Epithelial cell of prostate (primary cell): ENCODE measurements at regions not wholly inside any gene's neighbourhood (a gene's known extent, or its start where the extent isn't known, plus 50 kb on each side); places are given as distances from the start of the nearest gene placed in this dataset.

Experiments
- DNase-seq: peaks from one replicate; pipeline ENCODE4 v3.0.0-alpha.2; 2011; ENCODE audit warnings: low read depth, low spot score
- H3K27ac ChIP-seq: fragments of 450-650 bp; 2 replicates; pipeline ENCODE4 v1.5.1; 2017; ENCODE audit warnings: mild to moderate bottlenecking

- no peak for DNase-seq
- H3K27ac ChIP-seq: no peak overlapping the region
Measured at GRCh38 chr3:75983609-75984290, 198.4 kb upstream of the ZNF717 start.

- no peak overlapping the region for H3K27ac ChIP-seq
Measured at GRCh38 chr3:75985432-75985831, 200.1 kb upstream of the ZNF717 start.

GRCh38 chr3:76010252-76010651, 224.9 kb upstream of the ZNF717 start:
- DNase-seq: no peak
- no peak overlapping the region for H3K27ac ChIP-seq

More at GRCh38 chr3:75985432-75985831, 200.1 kb upstream of the ZNF717 start:
- DNase-seq: no peak

GRCh38 chr3:76011121-76011520, 225.8 kb upstream of the ZNF717 start:
- no peak for DNase-seq

GRCh38 chr3:76015496-76015895, 230.1 kb upstream of the ZNF717 start:
- DNase-seq: no peak

More at GRCh38 chr3:76011121-76011520, 225.8 kb upstream of the ZNF717 start:
- H3K27ac ChIP-seq: no peak overlapping the region

GRCh38 chr3:76016111-76016510, 230.8 kb upstream of the ZNF717 start:
- DNase-seq: no peak
- no peak overlapping the region for H3K27ac ChIP-seq

More at GRCh38 chr3:76015496-76015895, 230.1 kb upstream of the ZNF717 start:
- H3K27ac ChIP-seq: no peak overlapping the region

- DNase-seq: no peak
- H3K27ac ChIP-seq: no peak overlapping the region
Measured at GRCh38 chr3:76016769-76017439, 231.6 kb upstream of the ZNF717 start.

GRCh38 chr3:76021376-76021775, 236.0 kb upstream of the ZNF717 start:
- no peak for DNase-seq
- no peak overlapping the region for H3K27ac ChIP-seq

- no peak for DNase-seq
- no peak overlapping the region for H3K27ac ChIP-seq
Measured at GRCh38 chr3:76024640-76025039, 239.3 kb upstream of the ZNF717 start.

GRCh38 chr3:76025561-76025960, 240.2 kb upstream of the ZNF717 start:
- no peak overlapping the region for H3K27ac ChIP-seq
- no peak for DNase-seq

GRCh38 chr3:76026379-76026778, 241.0 kb upstream of the ZNF717 start:
- DNase-seq: no peak
- H3K27ac ChIP-seq: no peak overlapping the region

- no peak overlapping the region for H3K27ac ChIP-seq
- DNase-seq: no peak
Measured at GRCh38 chr3:76028774-76029173, 243.4 kb upstream of the ZNF717 start.

- H3K27ac ChIP-seq: no peak overlapping the region
- no peak for DNase-seq
Measured at GRCh38 chr3:76034649-76035048, 249.3 kb upstream of the ZNF717 start.

GRCh38 chr3:76035117-76035516, 249.8 kb upstream of the ZNF717 start:
- H3K27ac ChIP-seq: no peak overlapping the region
- no peak for DNase-seq

GRCh38 chr3:76038949-76039348, 253.6 kb upstream of the ZNF717 start:
- no peak for DNase-seq
- peak overlapping the region; percentile 59 for H3K27ac ChIP-seq

- H3K27ac ChIP-seq: peak overlapping the region; percentile 59
- DNase-seq: peak; percentile 46
Measured at GRCh38 chr3:76039431-76039830, 254.1 kb upstream of the ZNF717 start.

- H3K27ac ChIP-seq: no peak overlapping the region
Measured at GRCh38 chr3:76040946-76041345, 255.6 kb upstream of the ZNF717 start.

GRCh38 chr3:76043746-76044145, 258.4 kb upstream of the ZNF717 start:
- no peak for DNase-seq
- no peak overlapping the region for H3K27ac ChIP-seq

More at GRCh38 chr3:76040946-76041345, 255.6 kb upstream of the ZNF717 start:
- no peak for DNase-seq

GRCh38 chr3:76044601-76045600, 259.6 kb upstream of the ZNF717 start:
- DNase-seq: no peak
- H3K27ac ChIP-seq: no peak overlapping the region

- DNase-seq: no peak
- H3K27ac ChIP-seq: no peak overlapping the region
Measured at GRCh38 chr3:76047368-76047767, 262.0 kb upstream of the ZNF717 start.

- no peak for DNase-seq
- no peak overlapping the region for H3K27ac ChIP-seq
Measured at GRCh38 chr3:76049776-76050175, 264.4 kb upstream of the ZNF717 start.
